ENCODE measurements at regions not wholly inside any gene's neighbourhood (a gene's known extent, or its start where the extent isn't known, plus 50 kb on each side); places are given as distances from the start of the nearest gene placed in this dataset.
"Not testable (repeated sequence)": the region's sequence is repeated elsewhere in the genome, so short reads cannot be mapped to it uniquely, and the experiment has no call there.

DNA sequence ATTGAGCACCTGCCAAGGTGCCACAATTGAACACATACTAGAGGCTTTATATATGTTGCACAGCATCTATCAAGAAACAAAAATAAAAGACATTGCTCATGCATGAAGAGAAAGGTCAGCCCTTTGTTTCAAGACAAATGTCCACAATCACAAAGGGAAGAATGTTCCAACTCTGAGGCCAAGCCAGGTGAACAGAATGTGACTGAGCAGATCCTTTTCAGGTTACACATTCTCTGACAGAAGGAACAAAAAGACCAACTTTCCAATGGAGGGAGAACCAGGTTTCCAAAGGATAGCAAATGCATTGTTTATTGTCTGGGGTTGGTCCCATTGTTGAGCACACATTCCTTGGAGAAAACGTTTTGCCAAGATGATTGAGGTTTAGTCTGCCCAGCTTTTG lies 50.2 kb upstream of the FAM174B start:
- DNase-seq = no peak

DNA sequence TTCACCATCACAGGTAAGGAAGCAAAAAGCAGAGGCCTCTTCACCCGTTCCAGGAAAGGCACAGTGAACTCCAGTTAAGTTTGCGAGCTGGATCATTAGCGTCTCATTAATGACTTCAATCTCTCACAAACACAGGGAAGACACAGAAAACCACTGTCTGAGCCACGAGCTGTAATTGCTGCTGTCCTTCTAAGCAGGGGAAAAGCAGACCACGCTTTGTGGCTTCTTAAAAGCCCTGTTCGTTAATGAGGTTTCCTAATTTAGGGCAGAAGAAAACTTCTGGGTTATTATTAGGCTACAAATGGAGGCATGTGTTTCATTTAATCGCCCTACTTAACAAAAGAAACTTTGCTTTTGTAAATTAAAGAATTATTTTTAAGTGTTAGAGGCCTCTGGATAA lies 50.6 kb upstream of the FAM174B start:
- DNase-seq = no peak

DNA sequence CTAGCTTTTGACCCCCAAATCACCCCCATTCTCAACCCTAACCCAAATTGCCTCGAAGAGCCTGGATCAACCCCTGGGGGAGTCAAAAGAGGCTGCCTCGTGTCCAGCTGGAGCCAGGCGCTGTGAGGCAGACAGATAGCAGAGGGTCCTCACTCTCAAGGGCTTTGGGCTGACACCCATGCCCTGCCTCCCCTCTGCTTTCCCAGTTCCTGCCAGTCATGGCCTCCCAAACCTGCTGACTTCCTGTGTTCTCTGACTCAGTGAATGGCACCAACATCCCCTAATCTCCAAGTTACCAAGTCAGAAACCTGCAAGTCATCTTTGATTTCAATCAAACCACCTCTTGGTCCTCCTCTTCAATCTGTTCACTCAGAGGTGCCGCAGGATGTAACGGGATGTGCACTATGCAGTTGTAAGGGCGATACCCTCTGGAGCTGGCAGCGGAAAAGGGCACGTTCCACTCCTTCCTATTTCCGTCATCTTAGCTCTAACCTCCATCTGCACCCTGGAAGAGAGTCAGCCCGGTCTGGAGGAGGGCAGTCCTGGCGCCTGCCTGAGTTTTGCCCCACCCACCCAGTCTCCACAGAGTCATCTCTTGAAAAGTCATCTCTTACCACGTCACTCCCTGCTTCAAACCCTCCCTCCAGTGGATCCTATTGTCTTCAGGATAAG lies 52.4 kb upstream of the FAM174B start:
- DNase-seq = no peak

- no peak for DNase-seq
Observed at GRCh38 chr15:92708635-92709034, 53.1 kb upstream of the FAM174B start.

GRCh38 chr15:92709110-92709790 lies 53.7 kb upstream of the FAM174B start:
- DNase-seq = no peak

DNA sequence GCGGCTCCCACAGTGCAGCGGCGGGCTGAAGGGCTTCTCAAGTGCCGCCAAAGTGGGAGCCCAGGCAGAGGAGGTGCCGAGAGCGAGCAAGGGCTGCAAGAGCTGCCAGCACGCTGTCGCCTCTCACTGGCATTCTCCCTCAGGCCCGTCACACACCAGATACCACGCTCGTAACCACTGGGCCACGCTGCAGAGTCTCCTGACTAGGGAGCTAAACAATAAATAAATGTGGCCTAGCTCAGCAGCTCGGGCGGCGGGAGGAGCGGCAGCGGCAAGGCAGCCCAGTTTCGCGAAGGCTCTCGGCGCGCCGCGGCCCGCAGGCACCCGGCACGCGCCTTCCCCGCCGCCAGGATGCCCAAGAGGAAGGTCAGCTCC lies 55.9 kb upstream of the FAM174B start:
- no peak for DNase-seq

DNA sequence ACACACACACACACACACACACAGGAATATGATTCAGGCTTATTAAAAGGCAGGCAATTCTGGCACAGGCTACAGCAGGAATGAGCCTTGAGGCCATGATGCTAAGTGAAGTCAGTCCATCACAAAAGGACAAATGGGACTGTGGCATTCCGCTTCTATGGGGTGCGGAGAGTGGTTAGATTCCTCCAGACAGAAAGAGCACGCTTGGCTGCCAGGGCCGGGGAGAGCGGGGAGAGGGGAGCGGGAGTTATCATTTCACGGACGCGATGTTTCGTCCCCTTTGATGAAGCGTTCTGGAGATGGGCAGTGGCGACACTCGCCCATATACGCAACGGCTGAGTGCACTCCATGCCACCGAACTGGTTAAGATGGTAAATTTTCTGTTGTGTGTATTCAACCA lies 58.5 kb upstream of the FAM174B start:
- no peak for DNase-seq

DNA sequence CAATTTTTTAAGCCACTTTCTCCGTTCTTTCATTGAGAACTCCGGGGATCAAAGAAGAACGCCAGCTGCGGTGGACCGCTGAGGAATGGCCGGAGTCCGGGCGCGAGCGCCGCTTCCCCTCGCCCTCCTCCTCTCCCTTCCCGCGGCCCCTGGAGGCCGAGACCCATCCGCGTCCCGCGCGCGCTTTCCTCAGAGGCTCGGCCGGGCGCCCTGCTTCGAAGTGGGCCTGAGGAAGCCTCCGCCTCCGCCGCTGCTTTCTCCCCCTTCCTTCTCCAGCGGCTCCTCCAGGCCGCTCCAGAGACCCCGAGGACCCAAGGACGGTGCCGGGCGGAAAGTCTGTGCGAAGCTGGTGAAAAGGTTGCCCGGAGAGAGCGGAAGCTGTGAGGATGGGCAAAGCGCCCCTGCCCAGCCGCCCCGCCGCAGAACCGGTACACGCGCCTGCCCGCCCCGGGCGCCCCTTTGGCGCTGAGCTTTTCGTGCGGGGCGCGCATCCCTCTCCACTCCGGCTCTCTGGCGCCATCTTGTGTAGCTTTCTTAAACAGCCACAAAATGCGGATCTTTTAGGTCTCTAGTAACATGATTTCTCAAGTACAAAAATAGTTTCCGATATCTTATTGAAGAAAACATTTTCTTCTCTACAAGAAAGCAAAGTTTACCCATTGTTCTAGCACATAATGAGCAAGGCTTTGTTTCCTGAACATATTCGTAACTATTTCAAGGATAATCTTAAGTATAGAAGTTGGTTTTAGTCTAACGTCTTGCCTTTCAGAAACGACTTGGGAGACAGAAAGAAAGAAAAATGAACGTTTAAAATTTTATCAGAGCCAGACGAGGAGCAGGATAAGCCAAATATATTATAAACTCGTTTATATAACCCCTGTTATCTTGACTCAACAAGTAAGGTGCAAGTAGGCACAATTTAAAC lies 59.2 kb upstream of the FAM174B start:
- DNase-seq = no peak

DNA sequence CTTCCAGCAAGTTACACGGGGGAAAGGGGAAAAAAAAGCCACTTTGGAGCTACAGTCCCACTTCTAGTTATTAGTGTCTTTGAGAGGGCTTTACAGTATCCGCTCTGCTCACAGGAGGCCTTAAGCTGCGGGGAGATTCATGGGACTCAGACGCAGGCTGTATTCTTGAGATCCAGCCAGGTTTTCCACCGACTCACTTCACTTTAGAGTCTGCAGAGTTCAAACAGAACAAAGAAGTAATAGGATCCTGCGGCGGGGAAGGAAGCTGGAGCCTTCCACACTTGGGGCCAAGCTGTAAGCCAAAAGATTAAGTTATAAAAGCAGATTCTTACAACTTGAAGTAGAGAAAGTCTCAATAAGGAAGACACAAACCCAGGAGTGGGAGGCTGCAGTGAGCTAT lies 60.2 kb upstream of the FAM174B start:
- DNase-seq = no peak

- no peak for DNase-seq
Observed at GRCh38 chr15:92719021-92719420, 63.4 kb upstream of the FAM174B start.

- DNase-seq = no peak
Observed at GRCh38 chr15:92724144-92724543, 68.6 kb upstream of the FAM174B start.

DNA sequence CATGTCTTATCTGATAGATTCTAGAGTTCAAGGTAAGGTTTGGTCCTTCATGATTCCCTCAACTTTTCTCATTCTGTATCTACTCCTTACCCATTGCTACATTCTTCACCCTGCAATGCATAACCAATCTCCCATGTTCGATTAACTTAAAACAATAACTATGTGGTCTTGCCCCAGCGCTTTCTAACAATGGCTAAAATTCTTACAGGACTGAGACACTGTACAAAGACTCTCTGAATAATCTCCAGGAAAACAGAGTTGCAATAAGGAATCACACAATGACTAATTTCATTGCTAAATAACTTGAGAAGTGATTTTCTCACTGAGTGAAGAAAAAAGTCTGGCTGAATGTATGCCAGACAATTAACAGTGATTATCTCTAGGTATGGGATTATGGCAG lies 69.6 kb upstream of the FAM174B start:
- no peak for DNase-seq

DNA sequence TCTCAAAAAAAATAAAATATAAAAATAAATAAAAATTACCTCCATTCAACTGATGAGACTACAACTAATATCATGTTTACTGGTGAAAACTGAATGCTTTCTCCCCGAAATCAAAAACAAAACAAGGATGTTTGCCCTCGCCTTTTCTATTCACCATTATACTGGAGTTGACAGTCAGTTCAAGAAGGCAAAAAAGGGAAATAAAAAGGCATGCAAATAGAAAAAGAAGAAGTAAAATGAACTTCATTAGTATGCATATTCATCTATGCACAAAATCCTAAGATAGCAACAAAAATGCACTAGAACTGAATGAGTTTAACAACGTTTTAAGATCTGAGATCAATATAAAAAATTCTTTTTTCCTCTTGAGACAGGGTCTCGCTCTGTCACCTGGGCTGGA lies 72.7 kb upstream of the FAM174B start:
- no peak for DNase-seq

GRCh38 chr15:92733090-92733933 lies 77.7 kb upstream of the FAM174B start:
- DNase-seq = no peak

DNA sequence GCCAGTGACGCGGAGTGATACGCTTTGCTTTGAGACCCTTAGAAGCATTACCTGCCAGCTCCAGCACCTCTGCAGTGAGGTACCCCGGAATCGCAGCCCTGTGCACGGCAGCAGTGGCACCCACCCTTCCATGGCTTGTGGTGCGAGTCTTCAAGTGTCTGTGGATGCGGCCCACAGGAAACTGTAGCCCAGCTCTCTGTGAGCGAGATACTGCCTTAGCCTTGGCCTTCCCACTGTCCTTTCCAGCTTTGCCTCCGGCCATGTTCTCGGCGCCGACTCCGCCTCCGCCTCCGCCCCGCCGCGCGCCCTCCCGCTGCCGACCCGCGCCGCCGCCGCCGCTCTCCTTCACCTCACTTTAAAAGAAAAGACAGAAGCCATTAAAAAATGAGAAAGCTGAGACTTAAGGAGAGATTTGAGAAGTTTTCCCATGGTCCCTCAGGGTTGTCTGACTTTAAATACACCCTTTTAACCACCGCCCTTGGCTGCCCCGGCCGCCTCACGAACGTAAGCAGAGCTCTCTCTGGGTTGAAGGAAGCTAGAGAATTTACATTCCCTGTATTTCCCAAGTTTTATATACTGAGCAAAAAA lies 78.5 kb upstream of the FAM174B start:
- DNase-seq = no peak

- DNase-seq = not testable (repeated sequence)
Observed at GRCh38 chr15:92739246-92739645, 83.7 kb upstream of the FAM174B start.

DNA sequence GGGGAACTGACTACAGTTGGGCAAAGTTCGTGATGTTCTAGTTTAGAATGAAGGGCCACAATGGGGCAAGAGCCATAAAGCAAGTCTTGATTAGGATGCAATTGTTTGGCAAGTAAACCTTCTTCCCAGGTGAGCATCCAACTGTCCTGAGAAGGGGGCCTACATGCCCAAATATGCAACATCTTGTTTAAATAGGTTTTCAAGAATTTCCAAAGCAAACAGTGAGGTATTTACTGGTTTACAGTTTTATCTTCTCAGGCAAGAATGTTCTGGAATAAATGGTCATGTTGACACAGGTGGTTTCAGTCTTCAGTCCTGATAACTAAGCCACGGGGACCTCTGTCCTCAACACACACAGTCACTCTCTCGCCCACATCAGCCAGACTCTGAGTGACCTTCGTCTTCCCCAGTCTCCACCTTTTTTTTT lies 90.3 kb upstream of the FAM174B start:
- DNase-seq = no peak

- no peak for DNase-seq
Observed at GRCh38 chr15:92747047-92747446, 91.5 kb upstream of the FAM174B start.

DNA sequence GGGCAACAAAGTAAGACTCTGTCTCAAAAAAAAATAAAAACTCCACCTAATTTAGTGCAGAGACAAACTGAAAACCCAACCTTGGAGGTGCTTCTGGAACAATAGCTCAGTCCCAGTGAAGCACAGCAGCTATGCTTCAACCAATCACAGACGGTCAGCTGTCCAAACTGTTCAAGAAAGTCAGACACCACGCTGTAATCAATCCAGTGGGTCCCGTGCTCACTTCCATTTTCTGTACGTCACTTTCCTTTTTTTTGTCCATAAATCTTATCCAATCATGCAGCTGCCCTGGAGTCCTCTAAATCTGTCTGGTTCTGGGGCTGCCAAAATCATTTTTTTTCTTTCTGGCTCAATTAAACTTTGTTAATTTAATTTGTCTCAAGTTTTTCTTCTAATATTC lies 93.6 kb upstream of the FAM174B start:
- no peak for DNase-seq

DNA sequence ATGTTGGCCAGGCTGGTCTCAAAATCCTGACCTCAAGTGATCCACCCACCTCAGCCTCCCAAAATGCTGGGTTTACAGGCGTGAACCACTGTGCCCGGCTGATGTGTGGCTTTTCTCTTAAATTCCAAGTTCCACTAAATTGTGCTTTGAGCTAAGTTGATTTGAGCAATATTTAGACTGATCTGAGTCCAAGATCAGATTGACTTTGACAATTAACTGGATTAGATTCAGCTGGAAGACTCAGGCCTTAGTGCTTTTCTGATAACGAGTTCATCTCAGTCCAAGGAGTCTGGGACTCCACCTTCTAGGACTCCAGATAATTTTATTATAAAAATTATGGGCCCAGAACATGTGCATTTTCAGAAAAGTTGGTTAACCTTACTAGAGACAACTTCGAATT lies 94.4 kb upstream of the FAM174B start:
- DNase-seq = no peak

GRCh38 chr15:92751528-92751927 lies 96.0 kb upstream of the FAM174B start:
- DNase-seq = no peak

- no peak for DNase-seq
Observed at GRCh38 chr15:92753591-92753990, 98.0 kb upstream of the FAM174B start.
